PC-9 (cell line): ENCODE measurements at regions not wholly inside any gene's neighbourhood (a gene's known extent, or its start where the extent isn't known, plus 50 kb on each side); places are given as distances from the start of the nearest gene placed in this dataset.

Experiments
- BruUV-seq: library from RNA; stranded (reverse); fragments of 400-500 nt; replicated peaks from 2 replicates; lab custom pipeline; 2021; lab: Mats Ljungman, UMichigan
- CTCF ChIA-PET: fragments of 300-600 bp; sonication (Branson Sonifier 250); formaldehyde crosslinking; loops from one replicate; lab custom pipeline; 2022; ENCODE audit warnings: antibody characterized with exemption; lab: Charles Lee
- POLR2A ChIA-PET: fragments of 300-600 bp; sonication (Branson Sonifier 250); formaldehyde crosslinking; loops from one replicate; lab custom pipeline; 2022; ENCODE audit warnings: antibody characterized with exemption; ENCODE audit not compliant: unreplicated experiment; lab: Charles Lee
- DNase-seq, 2 experiments: peaks; one replicate each; pipeline versions ENCODE4 v3.0.0 to v3.0.0-alpha.2; 2015 to 2022; ENCODE audit warnings: mixed read lengths in 1 of 2
- H2AFZ ChIP-seq: fragments of 200-600 bp; sonication (generic); 2 replicates; pipeline ENCODE4 v1.8.1; 2017; ENCODE audit warnings: antibody characterized with exemption
- H3F3A ChIP-seq: fragments of 200-600 bp; sonication (generic); 2 replicates; pipeline ENCODE4 v1.8.1; 2017; ENCODE audit warnings: antibody characterized with exemption, mild to moderate bottlenecking, low read depth; ENCODE audit not compliant: insufficient read depth
- H3K27ac ChIP-seq: fragments of 200-600 bp; sonication (generic); 2 replicates; pipeline ENCODE4 v1.6.1; 2016; ENCODE audit warnings: mixed run types
- H3K27me3 ChIP-seq: fragments of 200-600 bp; sonication (generic); 2 replicates; pipeline ENCODE4 v1.6.1; 2016; ENCODE audit warnings: low read depth, mixed run types; ENCODE audit not compliant: insufficient read depth
- H3K36me3 ChIP-seq: fragments of 200-600 bp; sonication (generic); 2 replicates; pipeline ENCODE4 v1.6.1; 2016; ENCODE audit warnings: low read depth, mixed run types
- H3K4me1 ChIP-seq: fragments of 200-600 bp; sonication (generic); replicated peaks from 2 replicates; pipeline ENCODE4 v1.6.1; 2016; ENCODE audit warnings: mixed run types; ENCODE audit not compliant: insufficient read depth
- H3K4me2 ChIP-seq: fragments of 200-600 bp; sonication (generic); 2 replicates; pipeline ENCODE4 v1.6.1; 2017; ENCODE audit warnings: mixed run types
- H3K4me3 ChIP-seq: fragments of 200-600 bp; sonication (generic); 2 replicates; pipeline ENCODE4 v1.6.1; 2016; ENCODE audit warnings: mixed run types
- H3K79me2 ChIP-seq: fragments of 200-600 bp; sonication (generic); 2 replicates; pipeline ENCODE4 v1.6.1; 2017; ENCODE audit warnings: low read depth, mixed run types
- H3K9me2 ChIP-seq: fragments of 200-600 bp; sonication (generic); 2 replicates; pipeline ENCODE4 v1.8.1; 2017; ENCODE audit warnings: mild to moderate bottlenecking; ENCODE audit not compliant: insufficient read depth
- H3K9me3 ChIP-seq: fragments of 200-600 bp; sonication (generic); 2 replicates; pipeline ENCODE4 v1.8.1; 2016; ENCODE audit warnings: low read depth; ENCODE audit not compliant: insufficient read depth
- H4K20me1 ChIP-seq: fragments of 200-600 bp; sonication (generic); 2 replicates; pipeline ENCODE4 v1.8.1; 2017; ENCODE audit not compliant: insufficient read depth
- EZH2 ChIP-seq: fragments of 200-600 bp; sonication (generic); IDR thresholded peaks from 2 replicates; pipeline ENCODE4 v1.8.0; 2017; ENCODE audit warnings: antibody characterized with exemption, low read depth
- intact Hi-C: fragments of 100-400 bp; cut with micrococcal nuclease; formaldehyde crosslinking; loops from one replicate; pipeline ENCODE4 v1.10.0; 2022; ENCODE audit not compliant: unreplicated experiment
- TF ChIP-seq, protein P1 (sequence below): fragments of 200-600 bp; sonication (generic); conservative IDR thresholded peaks from 2 replicates; pipeline ENCODE4 v1.6.1; 2017; ENCODE audit warnings: mixed run types, antibody characterized with exemption, mild to moderate bottlenecking, moderate library complexity

DNA sequence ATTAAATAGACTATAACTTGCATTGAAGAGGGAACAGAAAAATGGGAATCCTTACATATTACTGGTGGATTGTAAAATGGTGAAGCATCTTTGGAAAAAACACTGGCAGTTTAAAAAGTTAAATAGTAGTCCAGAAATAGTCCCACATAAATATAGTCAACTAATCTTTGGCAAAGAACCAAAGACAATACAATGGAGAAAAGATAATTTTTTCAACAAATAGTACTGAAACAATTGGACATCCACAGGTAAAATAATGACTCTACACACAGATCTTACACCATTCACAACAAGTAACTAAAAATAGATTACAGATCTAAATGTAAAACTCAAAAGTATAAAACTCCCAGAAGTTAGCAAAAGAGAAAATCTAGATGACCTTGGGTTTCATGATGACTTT is 259.1 kb upstream of the CEP162 start:
- intact Hi-C loops = no loop called here
- Histone ChIP-seq H4K20me1 (no peaks in the 10 kb centered on the region), H3K9me2 (no peaks in the 10 kb centered on the region), H3K36me3 (no peaks in the 10 kb centered on the region), H3K9me3 (no peaks in the 10 kb centered on the region), H3K27me3 (no peaks in the 10 kb centered on the region), H3K4me2 (no peak overlapping the region), H3K4me1 (no peaks in the 10 kb centered on the region), H3F3A (no peaks in the 10 kb centered on the region), H3K79me2 (no peaks in the 10 kb centered on the region), H3K4me3 (no peak overlapping the region), H2AFZ (no peak overlapping the region), H3K27ac (no peak overlapping the region)
- POLR2A ChIA-PET = no interaction called here
- CTCF ChIA-PET = no interaction called here
- no TSS peak for BruUV-seq
- DNase-seq = no peak
- TF ChIP-seq, protein P1, sequence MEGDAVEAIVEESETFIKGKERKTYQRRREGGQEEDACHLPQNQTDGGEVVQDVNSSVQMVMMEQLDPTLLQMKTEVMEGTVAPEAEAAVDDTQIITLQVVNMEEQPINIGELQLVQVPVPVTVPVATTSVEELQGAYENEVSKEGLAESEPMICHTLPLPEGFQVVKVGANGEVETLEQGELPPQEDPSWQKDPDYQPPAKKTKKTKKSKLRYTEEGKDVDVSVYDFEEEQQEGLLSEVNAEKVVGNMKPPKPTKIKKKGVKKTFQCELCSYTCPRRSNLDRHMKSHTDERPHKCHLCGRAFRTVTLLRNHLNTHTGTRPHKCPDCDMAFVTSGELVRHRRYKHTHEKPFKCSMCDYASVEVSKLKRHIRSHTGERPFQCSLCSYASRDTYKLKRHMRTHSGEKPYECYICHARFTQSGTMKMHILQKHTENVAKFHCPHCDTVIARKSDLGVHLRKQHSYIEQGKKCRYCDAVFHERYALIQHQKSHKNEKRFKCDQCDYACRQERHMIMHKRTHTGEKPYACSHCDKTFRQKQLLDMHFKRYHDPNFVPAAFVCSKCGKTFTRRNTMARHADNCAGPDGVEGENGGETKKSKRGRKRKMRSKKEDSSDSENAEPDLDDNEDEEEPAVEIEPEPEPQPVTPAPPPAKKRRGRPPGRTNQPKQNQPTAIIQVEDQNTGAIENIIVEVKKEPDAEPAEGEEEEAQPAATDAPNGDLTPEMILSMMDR = no peak
- TF ChIP-seq EZH2 = no peak

DNA sequence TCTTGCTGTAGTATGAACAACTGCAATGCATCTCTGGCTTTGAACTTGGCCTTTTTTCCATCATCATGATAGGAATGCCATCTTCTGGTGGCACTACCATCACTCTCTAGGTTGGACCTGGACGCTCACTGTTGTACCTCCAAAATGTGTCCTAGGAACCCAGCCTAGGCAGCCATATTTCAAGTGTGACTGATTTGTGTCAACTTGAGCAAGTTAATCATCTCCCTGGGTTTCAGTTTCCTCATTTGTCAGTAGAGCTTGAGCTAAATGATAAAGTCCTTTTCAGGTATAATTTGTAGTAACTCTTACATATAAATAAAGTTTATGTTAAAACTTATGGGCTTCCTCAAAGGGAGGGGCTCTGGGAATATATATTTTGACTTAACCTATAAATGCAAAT is 241.7 kb upstream of the CEP162 start:
- ChIA-PET CTCF (no interaction called here), POLR2A (no interaction called here)

DNA sequence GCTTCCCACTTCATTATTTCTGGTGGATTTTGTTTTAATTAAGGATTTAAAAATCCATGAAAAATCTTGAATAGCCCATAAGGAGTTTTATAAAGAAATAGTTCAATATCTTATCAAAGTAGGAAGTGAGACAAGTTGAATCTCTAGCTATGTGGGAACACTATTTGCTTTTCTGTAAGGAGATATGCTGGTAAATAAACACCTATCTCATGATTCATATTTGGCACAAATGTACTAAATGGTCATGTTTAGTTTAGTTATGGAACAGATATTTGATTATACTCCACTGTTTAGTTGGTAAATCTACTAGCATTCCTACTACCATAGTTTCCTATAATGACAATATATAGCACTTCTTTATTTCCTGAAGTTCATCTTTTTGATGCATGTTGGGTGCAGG is 239.9 kb upstream of the CEP162 start:
- intact Hi-C loops = loop anchor here (5.0 to 10.0 kb wide), 2 partner anchors 78 to 180 kb away; no protein-coding TSS in a partner anchor
- ChIA-PET POLR2A (interaction anchor here (0.5 kb wide), 1 partner anchor 274 kb away, joined by 4 read pairs; no protein-coding TSS in a partner anchor), CTCF (no interaction called here)
- no peaks in the 10 kb centered on the region for H3K27me3 ChIP-seq
- peak overlapping the region; percentile 65; the same call in 1 of the 2 replicates for H3K4me2 ChIP-seq
- no TSS peak for BruUV-seq
- TF ChIP-seq, protein P1 = no peak
- no peak for TF ChIP-seq EZH2
- no peak overlapping the region for H2AFZ ChIP-seq
- H3K36me3 ChIP-seq = no peaks in the 10 kb centered on the region
- H3K79me2 ChIP-seq = no peaks in the 10 kb centered on the region
- H3F3A ChIP-seq = peaks cover 19% of the 10 kb centered on the region
- no peaks in the 10 kb centered on the region for H4K20me1 ChIP-seq
- H3K9me3 ChIP-seq = no peaks in the 10 kb centered on the region
- H3K27ac ChIP-seq = peak overlapping the region; percentile 75
- no peak overlapping the region for H3K4me3 ChIP-seq
- H3K9me2 ChIP-seq = no peaks in the 10 kb centered on the region
- peaks cover 31% of the 10 kb centered on the region for H3K4me1 ChIP-seq
- peak in 1 of 2 experiments; percentile 83 for DNase-seq

More for the DNA sequence above, 241.7 kb upstream of the CEP162 start:
- no peaks in the 10 kb centered on the region for H3K27me3 ChIP-seq
- no peak overlapping the region for H3K4me2 ChIP-seq
- H3K79me2 ChIP-seq = no peaks in the 10 kb centered on the region
- no peaks in the 10 kb centered on the region for H3K9me3 ChIP-seq
- no TSS peak for BruUV-seq
- intact Hi-C loops = loop anchor here (5.0 to 10.0 kb wide), 2 partner anchors 76 to 178 kb away; no protein-coding TSS in a partner anchor
- peaks cover 19% of the 10 kb centered on the region for H3F3A ChIP-seq
- H3K4me1 ChIP-seq = peaks cover 31% of the 10 kb centered on the region
- TF ChIP-seq EZH2 = no peak
- TF ChIP-seq, protein P1 = no peak
- no peak overlapping the region for H3K27ac ChIP-seq
- no peak for DNase-seq
- H3K9me2 ChIP-seq = no peaks in the 10 kb centered on the region
- H3K4me3 ChIP-seq = no peak overlapping the region
- no peaks in the 10 kb centered on the region for H4K20me1 ChIP-seq
- H3K36me3 ChIP-seq = no peaks in the 10 kb centered on the region
- H2AFZ ChIP-seq = no peak overlapping the region
